Heart right ventricle (tissue), 16 donors: ENCODE measurements at regions not wholly inside any gene's neighbourhood (a gene's known extent, or its start where the extent isn't known, plus 50 kb on each side); places are given as distances from the start of the nearest gene placed in this dataset.

Experiments
- ATAC-seq, 8 donors: fragments of 200-7000 bp; cut with Tn5 transposase; one replicate each; pipeline ENCODE4 v1.9.1; 2020; ENCODE audit warnings: mild to moderate bottlenecking in 8 of 8, moderate library complexity in 8 of 8, moderate number of reproducible peaks in 1 of 8
- DNase-seq, 2 donors: peaks; one replicate each; pipeline ENCODE4 v3.0.0-alpha.2; 2020
- H3K27ac ChIP-seq, 10 donors: fragments of 200-600 bp; sonication (generic) in 2 of 10; one replicate each; pipeline versions ENCODE4 v1.5.0 to v1.8.0; 2020 to 2022; ENCODE audit warnings: mild to moderate bottlenecking in 3 of 10
- H3K27me3 ChIP-seq, 7 donors: fragments of 200-600 bp; one replicate each; pipeline ENCODE4 v1.8.0; 2021 to 2022; ENCODE audit warnings: mild to moderate bottlenecking in 2 of 7
- H3K36me3 ChIP-seq, 9 donors: fragments of 200-600 bp; sonication (generic) in 1 of 9; one replicate each; pipeline versions ENCODE4 v1.5.0 to v1.8.0; 2020 to 2022; ENCODE audit warnings: mild to moderate bottlenecking in 2 of 9
- H3K4me1 ChIP-seq, 9 donors: fragments of 200-600 bp; sonication (generic) in 1 of 9; one replicate each; pipeline versions ENCODE4 v1.5.0 to v1.8.0; 2020 to 2022; ENCODE audit warnings: mild to moderate bottlenecking in 4 of 9
- H3K4me3 ChIP-seq, 10 donors: fragments of 200-600 bp; sonication (generic) in 2 of 10; one replicate each; pipeline versions ENCODE4 v1.5.0 to v1.8.0; 2020 to 2022; ENCODE audit warnings: mild to moderate bottlenecking in 7 of 10, moderate library complexity in 2 of 10
- H3K9me3 ChIP-seq, 11 donors: fragments of 200-600 bp in 10 of 11; sonication (generic) in 2 of 11; one replicate each; pipeline versions ENCODE4 v1.5.0 to v1.8.0; 2013 to 2022; ENCODE audit warnings: mild to moderate bottlenecking in 2 of 11, control low read depth in 1 of 11, moderate library complexity in 1 of 11
- CTCF ChIP-seq, 9 donors: fragments of 200-600 bp; sonication (generic) in 2 of 9; IDR thresholded peaks; one replicate each; pipeline versions ENCODE4 v1.5.0 to v1.8.0; 2021 to 2022; ENCODE audit warnings: antibody characterized with exemption in 9 of 9, mild to moderate bottlenecking in 5 of 9, moderate library complexity in 1 of 9
- WGBS, 2 donors: extraction: QIAGEN DNeasy Blood & Tissue Kit; methylation state at CpG; one replicate each; pipeline ENCODE4 v1.1.7; 2013; ENCODE audit warnings: inconsistent platforms in 1 of 2; 5-methylcytosine and 5-hydroxymethylcytosine counted together
- intact Hi-C, 10 donors: fragments of 100-400 bp; cut with DNase I; formaldehyde crosslinking; loops; one replicate each; pipeline versions ENCODE4 v1.11.1 to v1.14.2; 2022
- donor health status: Arrhythmogenic right ventricular cardiomyopathy.
- donor health status: ischemic (EF 13 %, LVEDD 7.1; RV severe dilation, severe dysfunction).
- donor health status: healthy with polysubstance abuse.
- donor health status: DM: no; HTN: yes; CAD: no.
- donor health status: DM: no; HTN: no; CAD: no.
- donor health status: ischemic (EF 25% LVEDD 6.9; RV normal size, moderate dysfunction).
- donor health status: ischemic (EF 25% LVEDD 5.7; RV mildly dilated, moderate dysfunction).
- donor health status: healthy.
- donor health status: DM: yes; HTN: yes; CAD: no.
- donor health status: Ischemic cardiomyopathy.
- donor health status: ischemic (EF 35%, LVEDD 5.7; RV mildly dilated, moderate dysfunction).
- donor health status: nonischemic (EF 11% LVEDD 7.7; RV severe dilation, severe dysfunction).
- donor health status: DM: yes; HTN: yes; CAD: no.
- donor health status: PGD.
- donor health status: ischemic (EF 29% LVEDD 5.4; RV normal size, mild dysfunction).
- donor health status: nonischemic (EF 23%, LVEDD 6.1; RV moderate dilation, normal function).

- TF ChIP-seq CTCF (IDR thresholded peaks at IDR 0.05): no peak
- WGBS, 2 donors: 76 to 80% methylated on average over 9 of the region's 9 CpGs
- DNase-seq (no peak), ATAC-seq (no peak)
- Histone ChIP-seq H3K36me3 (no peaks in the 10 kb centered on the region), H3K4me3 (no peak overlapping the region), H3K27ac (no peak overlapping the region), H3K27me3 (no peaks in the 10 kb centered on the region), H3K4me1 (no peaks in the 10 kb centered on the region), H3K9me3 (peaks cover 0 to 39% (median 17%) of the 10 kb centered on the region in 11 donors)
- intact Hi-C loops: no loop called here
Measured at GRCh38 chr18:78894033-78894305, 85.6 kb upstream of the SALL3 start.

- Histone ChIP-seq H3K36me3 (no peaks in the 10 kb centered on the region), H3K27me3 (no peaks in the 10 kb centered on the region), H3K27ac (no peak overlapping the region), H3K9me3 (peaks cover 0 to 29% (median 3%) of the 10 kb centered on the region in 11 donors), H3K4me3 (no peak overlapping the region), H3K4me1 (no peaks in the 10 kb centered on the region)
- TF ChIP-seq CTCF (IDR thresholded peaks at IDR 0.05): no peak
- WGBS, 2 donors: 79 to 81% methylated on average over 22 of the region's 22 CpGs
- intact Hi-C loops: no loop called here
- ATAC-seq: no peak
- DNase-seq: no peak
Measured at GRCh38 chr18:78895207-78896001, 84.2 kb upstream of the SALL3 start.

- intact Hi-C loops: no loop called here
- DNase-seq (no peak), ATAC-seq (no peak)
- peaks cover 0 to 21% (median 0%) of the 10 kb centered on the region in 11 donors for H3K9me3 ChIP-seq
- no peak for TF ChIP-seq CTCF (IDR thresholded peaks at IDR 0.05)
- H3K27me3 ChIP-seq: no peaks in the 10 kb centered on the region
- H3K4me1 ChIP-seq: no peaks in the 10 kb centered on the region
- no peaks in the 10 kb centered on the region for H3K36me3 ChIP-seq
- H3K4me3 ChIP-seq: no peak overlapping the region
- H3K27ac ChIP-seq: no peak overlapping the region
- WGBS, 2 donors: 80 to 83% methylated on average over 22 of the region's 22 CpGs
Measured at GRCh38 chr18:78896111-78896905, 83.3 kb upstream of the SALL3 start.

- H3K4me1 ChIP-seq: no peaks in the 10 kb centered on the region
- H3K9me3 ChIP-seq: peaks cover 0 to 14% (median 0%) of the 10 kb centered on the region in 11 donors
- H3K27ac ChIP-seq: no peak overlapping the region
- ATAC-seq: no peak
- TF ChIP-seq CTCF (IDR thresholded peaks at IDR 0.05): no peak
- intact Hi-C loops: no loop called here
- no peaks in the 10 kb centered on the region for H3K36me3 ChIP-seq
- H3K27me3 ChIP-seq: peaks cover 0 to 9% (median 0%) of the 10 kb centered on the region in 7 donors
- H3K4me3 ChIP-seq: no peak overlapping the region
- 89 to 94% methylated on average over 9 of the region's 9 CpGs for WGBS, 2 donors
- no peak for DNase-seq
Measured at GRCh38 chr18:78898066-78898465, 81.6 kb upstream of the SALL3 start.
